GM23338 (cell line): ENCODE measurements at regions not wholly inside any gene's neighbourhood (a gene's known extent, or its start where the extent isn't known, plus 50 kb on each side); places are given as distances from the start of the nearest gene placed in this dataset.

Experiments used
- ATAC-seq: fragments of 200-7000 bp; cut with Tn5 transposase; 3 replicates; pipeline ENCODE4 v1.9.1; 2020
- DNase-seq: peaks from one replicate; pipeline ENCODE4 v3.0.0-alpha.2; 2015; ENCODE audit warnings: low spot score
- H2AFZ ChIP-seq: fragments of 200-600 bp; sonication (generic); 2 replicates; pipeline ENCODE4 v1.8.0; 2016; ENCODE audit warnings: antibody characterized with exemption, mild to moderate bottlenecking, moderate library complexity
- H3F3A ChIP-seq: fragments of 200-600 bp; sonication (generic); replicated peaks from 2 replicates; pipeline ENCODE4 v1.8.0; 2017; ENCODE audit warnings: antibody characterized with exemption, mixed run types, low read depth
- H3K27ac ChIP-seq: fragments of 200-600 bp; sonication (generic); 2 replicates; pipeline ENCODE4 v1.6.1; 2016; ENCODE audit warnings: low read depth
- H3K27me3 ChIP-seq: fragments of 200-600 bp; sonication (generic); 2 replicates; pipeline ENCODE4 v1.8.0; 2016; ENCODE audit warnings: mild to moderate bottlenecking, mixed run types, moderate library complexity; ENCODE audit not compliant: insufficient read depth
- H3K36me3 ChIP-seq: fragments of 200-600 bp; sonication (generic); 2 replicates; pipeline ENCODE4 v1.8.0; 2016; ENCODE audit warnings: mild to moderate bottlenecking; ENCODE audit not compliant: insufficient read depth
- H3K4me1 ChIP-seq: fragments of 200-600 bp; sonication (generic); 2 replicates; pipeline ENCODE4 v1.8.0; 2016; ENCODE audit warnings: mild to moderate bottlenecking, moderate library complexity; ENCODE audit not compliant: insufficient read depth
- H3K4me2 ChIP-seq: fragments of 200-600 bp; sonication (generic); 2 replicates; pipeline ENCODE4 v1.7.1; 2017; ENCODE audit warnings: mixed run types
- H3K4me3 ChIP-seq: fragments of 200-600 bp; sonication (generic); 2 replicates; pipeline ENCODE4 v1.6.1; 2016; ENCODE audit warnings: mixed run types
- H3K79me2 ChIP-seq: fragments of 200-600 bp; sonication (generic); replicated peaks from 2 replicates; pipeline ENCODE4 v1.8.0; 2017; ENCODE audit warnings: mild to moderate bottlenecking; ENCODE audit not compliant: insufficient read depth
- H3K9me2 ChIP-seq: fragments of 200-600 bp; sonication (generic); 2 replicates; pipeline ENCODE4 v1.8.0; 2017; ENCODE audit not compliant: insufficient read depth
- H4K20me1 ChIP-seq: fragments of 200-600 bp; sonication (generic); replicated peaks from 2 replicates; pipeline ENCODE4 v1.8.0; 2017; ENCODE audit warnings: mild to moderate bottlenecking; ENCODE audit not compliant: insufficient read depth
- H3K27ac Mint-ChIP-seq: 2 replicates; pipeline ENCODE4 v1.8.0; 2020; ENCODE audit warnings: inconsistent platforms, mild to moderate bottlenecking, moderate library complexity, mixed read lengths
- H3K27me3 Mint-ChIP-seq: 3 replicates; pipeline ENCODE4 v1.8.0; 2022; ENCODE audit warnings: low read depth, mild to moderate bottlenecking, moderate library complexity, mixed read lengths, inconsistent platforms; ENCODE audit not compliant: insufficient read depth, poor library complexity
- H3K36me3 Mint-ChIP-seq: 3 replicates; pipeline ENCODE4 v1.8.0; 2021; ENCODE audit warnings: low read depth, mild to moderate bottlenecking, inconsistent platforms, moderate library complexity, mixed read lengths
- H3K4me1 Mint-ChIP-seq: 3 replicates; pipeline ENCODE4 v1.8.0; 2020; ENCODE audit warnings: mild to moderate bottlenecking, inconsistent platforms, mixed read lengths
- H3K4me3 Mint-ChIP-seq: 3 replicates; pipeline ENCODE4 v1.8.0; 2021; ENCODE audit warnings: moderate library complexity, mild to moderate bottlenecking, inconsistent platforms, mixed read lengths
- H3K9me3 Mint-ChIP-seq: 3 replicates; pipeline ENCODE4 v1.8.0; 2020; ENCODE audit warnings: moderate library complexity, mild to moderate bottlenecking, inconsistent platforms, mixed read lengths
- CREB1 ChIP-seq: fragments of 250-450 bp; sonication (Bioruptor Pico); IDR thresholded peaks from 2 replicates; pipeline ENCODE4 v1.5.0; 2020; ENCODE audit warnings: low read depth, mild to moderate bottlenecking, moderate library complexity
- JUNB ChIP-seq: IDR thresholded peaks from one replicate; pipeline ENCODE4 v1.6.1; 2016; ENCODE audit warnings: antibody characterized with exemption; ENCODE audit not compliant: unreplicated experiment
- NANOG ChIP-seq: IDR thresholded peaks from 2 replicates; pipeline ENCODE4 v1.6.1; 2016; ENCODE audit warnings: antibody characterized with exemption, borderline replicate concordance
- REST ChIP-seq: IDR thresholded peaks from one replicate; pipeline ENCODE4 v1.6.1; 2018; ENCODE audit warnings: antibody characterized with exemption; ENCODE audit not compliant: unreplicated experiment
- STAT1 ChIP-seq: IDR thresholded peaks from one replicate; pipeline ENCODE4 v1.6.1; 2016; ENCODE audit warnings: antibody characterized with exemption; ENCODE audit not compliant: unreplicated experiment
- ZNF331 ChIP-seq: fragments of 250-450 bp; sonication (Bioruptor Pico); IDR thresholded peaks from 2 replicates; pipeline ENCODE4 v1.5.0; 2020; ENCODE audit warnings: low read depth, mild to moderate bottlenecking, moderate library complexity
- TF ChIP-seq, protein P1 (sequence below): IDR thresholded peaks from 2 replicates; pipeline ENCODE4 v1.6.1; 2016; ENCODE audit warnings: antibody characterized with exemption

GRCh38 chr2:60259781-60260180 lies 293.7 kb downstream of the BCL11A start:
- no peak overlapping the region for H3K27ac Mint-ChIP-seq
- Histone ChIP-seq H3K27ac (no peak overlapping the region), H3K27me3 (no peaks in the 10 kb centered on the region), H3K79me2 (no peaks in the 10 kb centered on the region), H3K4me2 (no peak overlapping the region), H3K9me2 (peaks cover 2% of the 10 kb centered on the region), H4K20me1 (no peaks in the 10 kb centered on the region; the same call in 1 of the 2 replicates), H2AFZ (no peak overlapping the region), H3K36me3 (no peaks in the 10 kb centered on the region), H3K4me1 (no peaks in the 10 kb centered on the region), H3K4me3 (no peak overlapping the region), H3F3A (no peaks in the 10 kb centered on the region)
- no peak for DNase-seq
- 0 out of 3 replicates have a peak, but pooled peaks cover 5% of the 10 kb centered on the region for H3K4me1 Mint-ChIP-seq
- no peaks in the 10 kb centered on the region for H3K27me3 Mint-ChIP-seq
- no peak for ATAC-seq
- H3K4me3 Mint-ChIP-seq, result no peak overlapping the region
- TF ChIP-seq REST, result no peak
- no peak for TF ChIP-seq CREB1 (CRISPR knock-in tag)
- TF ChIP-seq, protein P1, sequence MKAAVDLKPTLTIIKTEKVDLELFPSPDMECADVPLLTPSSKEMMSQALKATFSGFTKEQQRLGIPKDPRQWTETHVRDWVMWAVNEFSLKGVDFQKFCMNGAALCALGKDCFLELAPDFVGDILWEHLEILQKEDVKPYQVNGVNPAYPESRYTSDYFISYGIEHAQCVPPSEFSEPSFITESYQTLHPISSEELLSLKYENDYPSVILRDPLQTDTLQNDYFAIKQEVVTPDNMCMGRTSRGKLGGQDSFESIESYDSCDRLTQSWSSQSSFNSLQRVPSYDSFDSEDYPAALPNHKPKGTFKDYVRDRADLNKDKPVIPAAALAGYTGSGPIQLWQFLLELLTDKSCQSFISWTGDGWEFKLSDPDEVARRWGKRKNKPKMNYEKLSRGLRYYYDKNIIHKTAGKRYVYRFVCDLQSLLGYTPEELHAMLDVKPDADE, result no peak
- TF ChIP-seq ZNF331 (CRISPR knock-in tag), result no peak
- TF ChIP-seq JUNB, result no peak
- TF ChIP-seq NANOG, result no peak
- peaks cover 2% of the 10 kb centered on the region; the same call in 1 of the 3 replicates for H3K9me3 Mint-ChIP-seq
- no peaks in the 10 kb centered on the region for H3K36me3 Mint-ChIP-seq

DNA sequence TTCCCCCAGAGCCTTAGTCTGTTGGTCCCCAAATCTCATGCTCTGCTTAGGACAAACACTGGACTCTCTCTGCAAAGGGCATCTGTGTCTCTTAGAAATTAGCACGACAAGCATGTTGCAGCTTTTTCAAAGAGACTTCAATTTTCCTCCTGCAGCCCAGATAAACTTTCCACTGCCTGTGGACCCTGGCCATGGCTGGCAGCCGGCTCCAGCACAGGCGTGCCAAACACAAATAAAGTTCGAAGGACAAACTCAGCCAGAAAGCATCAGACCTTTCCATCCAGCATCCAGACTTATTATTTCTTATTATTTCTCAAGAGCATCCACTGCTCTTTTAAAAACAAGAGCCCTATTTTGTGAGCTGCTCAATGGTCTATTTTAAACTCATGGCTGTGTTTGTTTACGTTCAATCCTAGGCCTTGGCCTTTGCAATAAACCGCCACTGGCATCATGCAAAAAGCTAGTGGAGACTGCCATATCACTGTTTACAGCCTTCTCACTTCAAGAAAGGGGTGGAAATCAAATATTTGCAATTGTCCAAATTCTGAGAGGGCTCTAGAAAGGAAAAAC lies 300.8 kb downstream of the BCL11A start:
- H3F3A ChIP-seq, result no peaks in the 10 kb centered on the region
- no peak overlapping the region for H3K4me2 ChIP-seq
- no peak overlapping the region for H3K27ac ChIP-seq
- H3K9me2 ChIP-seq, result no peaks in the 10 kb centered on the region
- H3K36me3 ChIP-seq, result no peaks in the 10 kb centered on the region
- no peaks in the 10 kb centered on the region for H3K4me1 ChIP-seq
- no peaks in the 10 kb centered on the region for H3K27me3 Mint-ChIP-seq
- H3K36me3 Mint-ChIP-seq, result no peaks in the 10 kb centered on the region
- H3K79me2 ChIP-seq, result no peaks in the 10 kb centered on the region
- H3K9me3 Mint-ChIP-seq, result no peaks in the 10 kb centered on the region
- ATAC-seq, result no peak
- no peak overlapping the region; the same call in 1 of the 2 replicates for H2AFZ ChIP-seq
- DNase-seq, result no peak
- H3K4me3 ChIP-seq, result no peak overlapping the region
- no peak overlapping the region for H3K27ac Mint-ChIP-seq
- H3K4me1 Mint-ChIP-seq, result peaks cover 4% of the 10 kb centered on the region; the same call in 2 of the 3 replicates
- no peaks in the 10 kb centered on the region; the same call in 1 of the 2 replicates for H4K20me1 ChIP-seq
- H3K4me3 Mint-ChIP-seq, result no peak overlapping the region
- H3K27me3 ChIP-seq, result no peaks in the 10 kb centered on the region
- TF ChIP-seq REST, result no peak
- no peak for TF ChIP-seq STAT1
